ENCODE measurements at regions not wholly inside any gene's neighbourhood (a gene's known extent, or its start where the extent isn't known, plus 50 kb on each side); places are given as distances from the start of the nearest gene placed in this dataset.
"Not testable (repeated sequence)": the region's sequence is repeated elsewhere in the genome, so short reads cannot be mapped to it uniquely, and the experiment has no call there.

DNA sequence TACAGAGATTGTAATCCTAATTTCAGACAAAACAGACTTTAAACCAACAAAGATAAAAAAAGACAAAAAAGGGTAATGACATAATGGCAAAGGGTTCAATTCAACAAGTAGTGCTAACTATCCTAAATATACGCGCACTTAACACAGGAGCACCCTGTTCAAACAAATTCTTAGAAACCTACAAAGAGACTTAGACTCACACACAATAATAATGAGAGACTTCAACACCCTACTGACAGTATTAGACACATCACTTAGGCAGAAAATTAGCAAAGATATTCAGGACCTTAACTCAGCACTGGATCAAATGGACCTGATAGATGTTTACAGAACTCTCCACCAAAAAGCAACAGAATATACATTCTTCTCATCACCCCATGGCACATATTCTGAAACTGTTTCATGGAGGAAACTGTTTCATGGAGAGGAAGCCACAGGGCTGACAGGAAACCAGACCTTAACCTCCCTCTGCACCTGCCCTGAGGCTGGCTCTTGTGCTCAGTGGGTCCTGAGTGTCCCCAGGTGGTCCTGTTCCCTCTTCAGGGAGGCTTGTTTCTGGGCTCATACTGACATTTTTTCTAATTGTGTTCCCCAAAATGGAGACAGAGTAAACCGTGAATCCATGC is 54.7 kb downstream of the OR4M2 start:
- not testable (repeated sequence) for DNase-seq (ENCODE audit: low spot score)

- not testable (repeated sequence) for DNase-seq (ENCODE audit: low spot score)
These were observed 57.2 kb downstream of the OR4M2 start for GRCh38 chr15:22137572-22137971.

DNA sequence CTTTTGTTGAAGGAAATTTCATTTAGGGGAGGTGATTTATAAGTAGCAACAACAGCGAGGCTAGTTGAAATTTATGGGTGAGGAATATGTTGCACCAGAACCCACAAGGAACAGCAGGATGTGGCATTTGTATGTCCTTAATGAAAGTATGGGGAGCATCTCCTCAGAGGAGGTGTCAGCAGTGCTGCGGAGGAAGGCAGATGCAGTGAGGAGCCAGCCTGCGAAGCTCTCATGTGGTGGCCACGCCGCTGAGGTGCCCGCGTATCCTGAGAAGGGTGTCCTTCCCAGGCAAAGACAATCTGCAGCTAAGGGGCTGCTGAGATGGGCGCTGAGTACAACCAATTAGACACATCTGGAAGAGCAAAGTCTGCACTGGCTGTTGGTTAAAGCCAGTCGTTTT is 60.8 kb downstream of the OR4M2 start:
- not testable (repeated sequence) for DNase-seq (ENCODE audit: low spot score)

GRCh38 chr15:22148109-22148508 is 67.8 kb downstream of the OR4M2 start:
- not testable (repeated sequence) for DNase-seq (ENCODE audit: low spot score)

DNA sequence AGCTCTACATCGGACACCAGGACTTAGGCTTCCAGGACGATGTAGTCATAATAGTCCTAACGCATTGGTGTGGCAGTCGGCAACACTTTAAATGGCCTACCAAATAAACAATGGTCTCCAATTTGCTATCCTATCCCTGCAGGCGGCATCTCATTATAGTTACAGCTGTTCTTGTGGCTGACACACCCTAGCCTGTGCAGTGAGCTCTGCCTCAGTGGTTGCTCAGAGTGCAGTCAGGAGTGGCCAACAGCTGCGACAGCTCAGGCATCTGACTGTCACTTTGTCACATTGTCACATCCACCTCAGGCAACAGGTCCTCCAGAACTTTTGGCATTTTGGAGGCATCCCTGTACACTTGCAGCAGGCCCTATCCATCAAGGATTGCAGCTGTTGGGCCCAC is 77.9 kb downstream of the OR4M2 start:
- DNase-seq (ENCODE audit: low spot score): not testable (repeated sequence)

DNA sequence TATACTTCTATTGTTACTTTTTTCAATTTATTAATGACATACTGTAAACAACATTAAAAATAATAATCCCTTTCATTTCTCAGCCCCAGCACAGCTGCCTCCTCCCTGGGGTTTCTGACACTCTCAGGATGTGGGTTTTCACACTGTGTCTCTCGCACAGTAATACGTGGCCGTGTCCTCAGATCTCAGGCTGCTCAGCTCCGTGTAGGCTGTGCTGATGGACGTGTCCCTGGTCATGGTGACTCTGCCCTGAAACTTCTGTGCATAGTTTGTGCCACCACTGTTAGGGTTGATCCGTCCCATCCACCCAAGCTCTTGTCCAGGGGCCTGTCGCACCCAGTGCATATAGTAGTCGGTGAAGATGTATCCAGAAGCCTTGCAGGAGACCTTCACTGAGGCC is 80.0 kb downstream of the OR4M2 start:
- not testable (repeated sequence) for DNase-seq (ENCODE audit: low spot score)

DNA sequence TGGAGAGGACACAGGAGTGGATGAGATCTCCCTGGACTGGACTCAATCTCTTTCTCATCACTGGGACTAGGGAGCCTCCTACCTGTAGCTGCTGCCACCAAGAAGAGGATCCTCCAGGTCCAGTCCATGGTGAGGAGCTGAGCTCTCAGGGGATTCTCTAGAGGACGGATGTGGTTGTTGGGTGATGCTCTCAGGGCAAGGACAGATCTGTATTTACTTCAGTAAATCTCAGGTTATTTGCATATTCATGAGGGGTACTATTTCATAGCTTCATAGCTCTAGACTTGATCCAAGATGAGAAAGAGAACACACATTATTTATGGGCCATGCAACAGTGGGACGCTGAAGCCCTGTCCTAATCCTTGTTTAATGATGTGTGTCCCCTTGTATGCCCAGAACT is 80.4 kb downstream of the OR4M2 start:
- not testable (repeated sequence) for DNase-seq (ENCODE audit: low spot score)

DNA sequence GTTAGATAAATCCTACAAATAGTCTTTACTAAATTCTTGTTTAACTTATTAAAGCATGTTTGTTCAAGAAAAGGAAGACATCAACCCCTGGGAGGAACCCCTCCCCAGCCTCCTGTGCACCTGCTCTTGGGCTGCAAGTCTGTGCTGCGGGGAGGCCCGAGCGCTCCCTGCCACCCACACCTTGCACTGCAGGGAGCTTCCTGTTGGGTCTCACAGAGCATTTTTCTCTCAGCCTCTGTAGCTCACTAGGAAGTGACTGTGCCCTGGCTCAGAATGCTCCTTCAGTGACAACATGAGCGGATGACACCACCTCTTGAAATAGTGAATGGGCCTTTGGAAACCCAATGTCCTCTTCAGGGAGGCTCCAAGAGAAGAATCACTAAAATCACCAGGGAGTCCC is 81.1 kb downstream of the OR4M2 start:
- not testable (repeated sequence) for DNase-seq (ENCODE audit: low spot score)

DNA sequence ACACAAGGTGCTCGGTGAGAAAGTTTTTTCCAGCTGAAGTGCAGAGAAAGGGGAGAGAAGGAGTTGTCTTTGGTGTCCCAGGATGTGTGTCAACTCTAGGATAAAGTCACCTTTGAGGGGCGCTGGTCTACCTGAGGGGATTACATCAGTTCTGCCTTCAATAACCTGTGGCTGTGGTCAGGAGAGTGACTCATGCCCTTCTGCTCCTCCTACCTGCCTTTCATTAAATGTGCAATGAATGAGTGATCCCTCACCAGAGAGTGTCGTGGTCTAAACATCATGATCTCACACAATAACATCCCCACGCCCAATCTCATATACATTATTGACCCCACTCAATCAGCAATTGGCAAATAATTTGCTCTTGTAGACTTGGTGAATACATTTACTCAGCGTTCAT is 83.4 kb downstream of the OR4M2 start:
- not testable (repeated sequence) for DNase-seq (ENCODE audit: low spot score)

GRCh38 chr15:22167521-22167920 is 87.2 kb downstream of the OR4M2 start:
- not testable (repeated sequence) for DNase-seq (ENCODE audit: low spot score)

- DNase-seq (ENCODE audit: low spot score): not testable (repeated sequence)
These were observed 93.0 kb downstream of the OR4M2 start for GRCh38 chr15:22173029-22173998.

DNA sequence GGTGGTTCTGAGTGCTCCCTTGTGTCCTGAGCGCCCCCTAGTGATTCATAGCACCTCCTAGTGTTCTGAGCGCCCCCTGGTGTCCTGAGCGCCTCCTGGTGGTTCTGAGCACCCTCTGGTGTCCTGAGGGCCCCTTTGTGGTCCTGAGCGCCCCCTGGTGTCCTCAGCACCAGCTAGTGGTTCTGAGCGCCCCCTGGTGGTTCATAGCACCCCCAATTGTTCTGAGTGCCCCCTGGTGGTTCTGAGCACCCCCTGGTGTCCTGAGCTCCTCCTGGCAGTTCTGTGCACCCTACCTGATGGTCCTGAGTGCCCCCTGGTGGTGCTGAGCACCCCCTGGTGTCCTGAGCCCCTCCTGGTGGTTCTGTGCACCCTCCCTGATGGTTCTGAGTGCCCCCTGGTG is 93.8 kb downstream of the OR4M2 start:
- not testable (repeated sequence) for DNase-seq (ENCODE audit: low spot score)

DNA sequence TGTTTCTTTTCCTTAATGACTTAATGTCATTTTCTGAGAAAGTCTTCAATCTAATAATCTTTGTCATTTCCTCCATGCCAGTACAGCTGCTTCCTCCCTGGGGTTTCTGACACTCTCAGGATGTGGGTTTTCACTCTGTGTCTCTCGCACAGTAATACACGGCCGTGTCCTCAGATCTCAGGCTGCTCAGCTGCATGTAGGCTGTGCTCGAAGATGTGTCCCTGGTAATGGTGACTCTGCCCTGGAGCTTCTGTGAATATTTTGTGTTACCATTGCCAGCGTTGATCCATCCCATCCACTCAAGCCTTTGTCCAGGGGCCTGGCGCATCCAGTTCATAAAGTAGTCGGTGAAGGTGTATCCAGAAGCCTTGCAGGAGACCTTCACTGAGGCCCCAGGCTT is 97.6 kb downstream of the OR4M2 start:
- DNase-seq (ENCODE audit: low spot score): not testable (repeated sequence)

DNA sequence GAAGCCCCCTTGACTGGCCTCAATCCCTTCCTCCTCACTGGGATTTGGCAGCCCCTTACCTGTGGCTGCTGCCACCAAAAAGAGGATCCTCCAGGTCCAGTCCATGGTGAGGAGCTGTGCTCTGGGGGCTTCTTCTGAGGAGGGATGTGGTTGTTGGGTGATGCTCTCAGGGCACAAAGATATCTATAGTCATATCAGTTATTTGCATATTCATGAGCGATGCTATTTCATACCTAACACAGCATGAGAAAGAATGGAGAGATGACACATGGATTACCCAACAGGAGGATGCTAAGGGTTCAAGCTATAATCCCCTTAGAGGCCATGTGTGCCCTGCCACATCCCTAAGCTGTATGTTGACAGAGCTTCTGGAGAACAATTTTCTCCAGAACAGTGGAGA is 98.1 kb downstream of the OR4M2 start:
- not testable (repeated sequence) for DNase-seq (ENCODE audit: low spot score)

GRCh38 chr15:22179043-22179442 is 98.7 kb downstream of the OR4M2 start:
- DNase-seq (ENCODE audit: low spot score): not testable (repeated sequence)

GRCh38 chr15:22180611-22181010 is 100.3 kb downstream of the OR4M2 start:
- not testable (repeated sequence) for DNase-seq (ENCODE audit: low spot score)

- not testable (repeated sequence) for DNase-seq (ENCODE audit: low spot score)
These were observed 104.4 kb downstream of the OR4M2 start for GRCh38 chr15:22184678-22185077.

DNA sequence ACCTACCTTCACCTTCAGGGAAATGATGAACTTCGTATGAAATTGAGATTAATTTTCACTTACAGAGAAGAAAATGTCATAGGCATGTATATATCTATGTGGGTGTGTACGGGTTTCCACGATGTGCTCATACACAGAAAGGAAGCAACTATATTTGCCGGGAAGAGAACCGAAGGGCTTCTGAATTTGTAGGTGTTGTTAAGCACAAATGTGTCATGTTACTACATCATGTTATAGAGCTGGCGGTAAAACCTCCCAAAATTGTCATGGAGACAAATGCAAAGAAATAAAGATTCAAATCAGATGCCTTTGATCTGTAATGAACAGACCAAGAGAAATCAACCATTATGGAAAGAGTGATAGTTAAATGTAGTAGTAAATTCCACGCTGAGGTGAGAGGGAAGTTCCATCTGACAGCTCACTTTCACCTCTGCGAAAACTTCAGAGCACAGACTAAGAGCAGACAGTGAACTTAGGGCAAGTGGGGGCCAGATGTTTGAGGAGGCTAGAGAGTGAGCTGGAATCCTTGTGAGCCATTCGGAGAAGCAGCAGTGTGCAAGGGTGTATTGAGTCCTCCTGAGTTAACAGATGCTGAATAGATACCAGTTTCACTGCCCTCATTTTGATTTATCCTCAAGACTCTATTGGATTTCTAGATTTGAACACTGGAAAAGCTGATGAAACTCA is 106.7 kb downstream of the OR4M2 start:
- DNase-seq (ENCODE audit: low spot score): not testable (repeated sequence)

DNA sequence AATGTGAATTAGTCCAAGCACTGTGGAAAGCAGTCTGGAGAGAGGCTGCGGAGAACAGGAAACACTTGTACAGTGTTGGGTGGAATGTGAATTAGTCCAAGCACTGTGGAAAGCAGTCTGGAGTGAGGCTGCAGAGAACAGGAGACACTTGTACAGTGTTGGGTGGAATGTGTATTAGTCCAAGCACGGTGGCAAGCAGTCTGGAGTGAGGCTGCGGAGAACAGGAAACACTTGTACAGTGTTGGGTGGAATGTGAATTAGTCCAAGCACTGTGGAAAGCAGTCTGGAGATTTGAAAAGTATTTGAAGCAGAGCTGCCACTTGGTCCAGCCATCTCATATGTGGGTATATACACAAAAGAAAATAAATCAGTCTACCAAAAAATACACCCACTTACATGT is 111.5 kb downstream of the OR4M2 start:
- not testable (repeated sequence) for DNase-seq (ENCODE audit: low spot score)

DNA sequence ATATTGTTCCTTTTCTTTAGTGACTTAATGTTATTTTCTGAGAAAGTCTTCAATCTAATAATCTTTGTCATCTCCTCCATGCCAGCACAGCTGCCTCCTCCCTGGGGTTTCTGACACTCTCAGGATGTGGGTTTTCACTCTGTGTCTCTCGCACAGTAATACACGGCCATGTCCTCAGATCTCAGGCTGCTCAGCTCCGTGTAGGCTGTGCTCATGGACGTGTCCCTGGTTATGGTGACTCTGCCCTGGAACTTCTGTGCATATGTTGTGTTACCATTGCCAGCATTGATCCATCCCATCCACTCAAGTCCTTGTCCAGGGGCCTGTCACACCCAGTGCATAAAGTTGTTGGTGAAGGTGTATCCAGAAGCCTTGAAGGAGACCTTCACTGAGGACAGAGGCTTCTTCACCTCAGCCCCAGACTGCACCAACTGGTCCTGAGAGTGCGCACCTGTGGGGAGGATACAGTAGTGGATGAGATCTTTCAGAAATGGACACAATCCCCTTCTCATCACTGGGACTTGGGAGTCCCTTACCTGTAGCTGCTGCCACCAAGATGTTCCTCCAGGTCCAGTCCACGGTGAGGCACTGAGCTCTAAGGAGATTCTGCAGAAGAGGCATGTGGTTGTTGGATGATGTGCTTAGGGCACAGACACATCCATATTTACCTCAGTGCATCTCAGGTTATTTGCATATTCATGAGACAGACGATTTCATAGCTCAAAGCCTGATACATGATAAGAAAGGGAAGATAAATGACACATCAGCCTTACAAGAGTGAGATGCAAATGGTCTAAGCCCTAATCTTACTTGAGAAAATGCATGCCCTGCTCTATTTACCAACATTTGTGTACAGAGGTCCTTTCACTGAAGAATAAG is 114.7 kb downstream of the OR4M2 start:
- not testable (repeated sequence) for DNase-seq (ENCODE audit: low spot score)

DNA sequence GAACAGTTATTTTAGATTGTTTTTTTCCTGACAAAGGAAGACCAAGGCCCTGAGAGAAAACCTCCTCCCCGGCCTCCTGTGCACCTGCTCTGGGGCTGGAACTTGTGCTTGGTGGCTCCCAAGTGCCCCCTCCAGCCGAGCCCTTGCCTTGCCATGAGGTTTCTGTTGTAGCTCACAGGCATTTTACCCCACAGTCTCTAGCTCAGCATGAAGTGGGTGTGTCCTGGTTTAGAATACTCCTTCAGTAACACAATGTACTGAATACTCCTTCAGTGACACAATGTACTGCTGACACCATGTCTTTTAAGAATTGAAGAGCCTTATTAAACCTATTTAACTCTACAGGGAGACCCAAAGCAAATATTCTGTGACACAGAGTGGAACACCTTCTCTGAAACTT is 116.1 kb downstream of the OR4M2 start:
- DNase-seq (ENCODE audit: low spot score): not testable (repeated sequence)

Measured in mesenteric fat pad (tissue), 1 donor.